ENCODE measurements at regions not wholly inside any gene's neighbourhood (a gene's known extent, or its start where the extent isn't known, plus 50 kb on each side); places are given as distances from the start of the nearest gene placed in this dataset.

DNA sequence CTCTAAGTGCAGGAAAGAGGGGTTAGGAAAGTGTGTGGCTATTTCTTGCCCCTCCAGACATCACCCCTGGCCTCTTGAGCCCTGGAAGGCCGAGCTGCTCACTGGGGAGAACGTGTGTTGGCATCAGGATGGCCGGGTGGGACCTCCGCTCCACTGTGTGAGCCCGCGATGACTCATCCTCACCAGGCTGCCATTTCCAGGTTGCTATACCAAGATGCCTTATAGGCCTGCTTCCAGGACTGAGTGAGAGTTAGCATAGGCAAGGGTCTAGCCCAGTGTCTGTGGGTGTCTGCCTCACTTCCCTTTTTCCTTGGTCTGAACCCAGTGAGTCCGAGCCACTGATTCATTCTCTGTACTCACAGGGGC, 105.0 kb downstream of the MRPL14 start:
- TF ChIP-seq, protein P1, sequence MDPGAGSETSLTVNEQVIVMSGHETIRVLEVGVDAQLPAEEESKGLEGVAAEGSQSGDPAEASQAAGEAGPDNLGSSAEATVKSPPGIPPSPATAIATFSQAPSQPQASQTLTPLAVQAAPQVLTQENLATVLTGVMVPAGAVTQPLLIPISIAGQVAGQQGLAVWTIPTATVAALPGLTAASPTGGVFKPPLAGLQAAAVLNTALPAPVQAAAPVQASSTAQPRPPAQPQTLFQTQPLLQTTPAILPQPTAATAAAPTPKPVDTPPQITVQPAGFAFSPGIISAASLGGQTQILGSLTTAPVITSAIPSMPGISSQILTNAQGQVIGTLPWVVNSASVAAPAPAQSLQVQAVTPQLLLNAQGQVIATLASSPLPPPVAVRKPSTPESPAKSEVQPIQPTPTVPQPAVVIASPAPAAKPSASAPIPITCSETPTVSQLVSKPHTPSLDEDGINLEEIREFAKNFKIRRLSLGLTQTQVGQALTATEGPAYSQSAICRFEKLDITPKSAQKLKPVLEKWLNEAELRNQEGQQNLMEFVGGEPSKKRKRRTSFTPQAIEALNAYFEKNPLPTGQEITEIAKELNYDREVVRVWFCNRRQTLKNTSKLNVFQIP (CRISPR knock-in tag; IDR thresholded peaks at IDR 0.05; ENCODE audit: borderline replicate concordance, low read depth) = no peak
- TF ChIP-seq RARB (CRISPR knock-in tag; IDR thresholded peaks at IDR 0.05) = no peak
- TF ChIP-seq ZFP3 (CRISPR knock-in tag; IDR thresholded peaks at IDR 0.05) = no peak
- TF ChIP-seq GLIS3 (CRISPR knock-in tag; IDR thresholded peaks at IDR 0.05) = no peak
- no peak for TF ChIP-seq ISL1 (CRISPR knock-in tag; IDR thresholded peaks at IDR 0.05)
- TF ChIP-seq, protein P2, sequence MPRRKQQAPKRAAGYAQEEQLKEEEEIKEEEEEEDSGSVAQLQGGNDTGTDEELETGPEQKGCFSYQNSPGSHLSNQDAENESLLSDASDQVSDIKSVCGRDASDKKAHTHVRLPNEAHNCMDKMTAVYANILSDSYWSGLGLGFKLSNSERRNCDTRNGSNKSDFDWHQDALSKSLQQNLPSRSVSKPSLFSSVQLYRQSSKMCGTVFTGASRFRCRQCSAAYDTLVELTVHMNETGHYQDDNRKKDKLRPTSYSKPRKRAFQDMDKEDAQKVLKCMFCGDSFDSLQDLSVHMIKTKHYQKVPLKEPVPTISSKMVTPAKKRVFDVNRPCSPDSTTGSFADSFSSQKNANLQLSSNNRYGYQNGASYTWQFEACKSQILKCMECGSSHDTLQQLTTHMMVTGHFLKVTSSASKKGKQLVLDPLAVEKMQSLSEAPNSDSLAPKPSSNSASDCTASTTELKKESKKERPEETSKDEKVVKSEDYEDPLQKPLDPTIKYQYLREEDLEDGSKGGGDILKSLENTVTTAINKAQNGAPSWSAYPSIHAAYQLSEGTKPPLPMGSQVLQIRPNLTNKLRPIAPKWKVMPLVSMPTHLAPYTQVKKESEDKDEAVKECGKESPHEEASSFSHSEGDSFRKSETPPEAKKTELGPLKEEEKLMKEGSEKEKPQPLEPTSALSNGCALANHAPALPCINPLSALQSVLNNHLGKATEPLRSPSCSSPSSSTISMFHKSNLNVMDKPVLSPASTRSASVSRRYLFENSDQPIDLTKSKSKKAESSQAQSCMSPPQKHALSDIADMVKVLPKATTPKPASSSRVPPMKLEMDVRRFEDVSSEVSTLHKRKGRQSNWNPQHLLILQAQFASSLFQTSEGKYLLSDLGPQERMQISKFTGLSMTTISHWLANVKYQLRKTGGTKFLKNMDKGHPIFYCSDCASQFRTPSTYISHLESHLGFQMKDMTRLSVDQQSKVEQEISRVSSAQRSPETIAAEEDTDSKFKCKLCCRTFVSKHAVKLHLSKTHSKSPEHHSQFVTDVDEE (CRISPR knock-in tag; IDR thresholded peaks at IDR 0.05) = no peak
- TF ChIP-seq, protein P3, sequence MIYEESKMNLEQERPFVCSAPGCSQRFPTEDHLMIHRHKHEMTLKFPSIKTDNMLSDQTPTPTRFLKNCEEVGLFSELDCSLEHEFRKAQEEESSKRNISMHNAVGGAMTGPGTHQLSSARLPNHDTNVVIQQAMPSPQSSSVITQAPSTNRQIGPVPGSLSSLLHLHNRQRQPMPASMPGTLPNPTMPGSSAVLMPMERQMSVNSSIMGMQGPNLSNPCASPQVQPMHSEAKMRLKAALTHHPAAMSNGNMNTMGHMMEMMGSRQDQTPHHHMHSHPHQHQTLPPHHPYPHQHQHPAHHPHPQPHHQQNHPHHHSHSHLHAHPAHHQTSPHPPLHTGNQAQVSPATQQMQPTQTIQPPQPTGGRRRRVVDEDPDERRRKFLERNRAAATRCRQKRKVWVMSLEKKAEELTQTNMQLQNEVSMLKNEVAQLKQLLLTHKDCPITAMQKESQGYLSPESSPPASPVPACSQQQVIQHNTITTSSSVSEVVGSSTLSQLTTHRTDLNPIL (CRISPR knock-in tag; IDR thresholded peaks at IDR 0.05; ENCODE audit: low read depth) = no peak
- no peak for TF ChIP-seq ZNF565 (CRISPR knock-in tag; conservative IDR thresholded peaks at IDR 0.05; ENCODE audit: low read depth)
- no peak for TF ChIP-seq TOX (CRISPR knock-in tag; IDR thresholded peaks at IDR 0.05; ENCODE audit: borderline replicate concordance)
- TF ChIP-seq, protein P4, sequence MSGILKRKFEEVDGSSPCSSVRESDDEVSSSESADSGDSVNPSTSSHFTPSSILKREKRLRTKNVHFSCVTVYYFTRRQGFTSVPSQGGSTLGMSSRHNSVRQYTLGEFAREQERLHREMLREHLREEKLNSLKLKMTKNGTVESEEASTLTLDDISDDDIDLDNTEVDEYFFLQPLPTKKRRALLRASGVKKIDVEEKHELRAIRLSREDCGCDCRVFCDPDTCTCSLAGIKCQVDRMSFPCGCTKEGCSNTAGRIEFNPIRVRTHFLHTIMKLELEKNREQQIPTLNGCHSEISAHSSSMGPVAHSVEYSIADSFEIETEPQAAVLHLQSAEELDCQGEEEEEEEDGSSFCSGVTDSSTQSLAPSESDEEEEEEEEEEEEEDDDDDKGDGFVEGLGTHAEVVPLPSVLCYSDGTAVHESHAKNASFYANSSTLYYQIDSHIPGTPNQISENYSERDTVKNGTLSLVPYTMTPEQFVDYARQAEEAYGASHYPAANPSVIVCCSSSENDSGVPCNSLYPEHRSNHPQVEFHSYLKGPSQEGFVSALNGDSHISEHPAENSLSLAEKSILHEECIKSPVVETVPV (CRISPR knock-in tag; IDR thresholded peaks at IDR 0.05) = no peak
- no peak for TF ChIP-seq ZFP30 (CRISPR knock-in tag; IDR thresholded peaks at IDR 0.05)
- no peak for TF ChIP-seq TCF4 (CRISPR knock-in tag; IDR thresholded peaks at IDR 0.05; ENCODE audit: borderline replicate concordance)
- TF ChIP-seq OSR1 (CRISPR knock-in tag; IDR thresholded peaks at IDR 0.05) = no peak
- no peak for TF ChIP-seq BACH2 (CRISPR knock-in tag; IDR thresholded peaks at IDR 0.05; ENCODE audit: borderline replicate concordance)
- TF ChIP-seq, protein P5, sequence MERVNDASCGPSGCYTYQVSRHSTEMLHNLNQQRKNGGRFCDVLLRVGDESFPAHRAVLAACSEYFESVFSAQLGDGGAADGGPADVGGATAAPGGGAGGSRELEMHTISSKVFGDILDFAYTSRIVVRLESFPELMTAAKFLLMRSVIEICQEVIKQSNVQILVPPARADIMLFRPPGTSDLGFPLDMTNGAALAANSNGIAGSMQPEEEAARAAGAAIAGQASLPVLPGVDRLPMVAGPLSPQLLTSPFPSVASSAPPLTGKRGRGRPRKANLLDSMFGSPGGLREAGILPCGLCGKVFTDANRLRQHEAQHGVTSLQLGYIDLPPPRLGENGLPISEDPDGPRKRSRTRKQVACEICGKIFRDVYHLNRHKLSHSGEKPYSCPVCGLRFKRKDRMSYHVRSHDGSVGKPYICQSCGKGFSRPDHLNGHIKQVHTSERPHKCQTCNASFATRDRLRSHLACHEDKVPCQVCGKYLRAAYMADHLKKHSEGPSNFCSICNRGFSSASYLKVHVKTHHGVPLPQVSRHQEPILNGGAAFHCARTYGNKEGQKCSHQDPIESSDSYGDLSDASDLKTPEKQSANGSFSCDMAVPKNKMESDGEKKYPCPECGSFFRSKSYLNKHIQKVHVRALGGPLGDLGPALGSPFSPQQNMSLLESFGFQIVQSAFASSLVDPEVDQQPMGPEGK (CRISPR knock-in tag; IDR thresholded peaks at IDR 0.05; ENCODE audit: borderline replicate concordance) = no peak
- TF ChIP-seq CSDC2 (CRISPR knock-in tag; IDR thresholded peaks at IDR 0.05) = no peak
- ATAC-seq = peak; percentile 76

DNA sequence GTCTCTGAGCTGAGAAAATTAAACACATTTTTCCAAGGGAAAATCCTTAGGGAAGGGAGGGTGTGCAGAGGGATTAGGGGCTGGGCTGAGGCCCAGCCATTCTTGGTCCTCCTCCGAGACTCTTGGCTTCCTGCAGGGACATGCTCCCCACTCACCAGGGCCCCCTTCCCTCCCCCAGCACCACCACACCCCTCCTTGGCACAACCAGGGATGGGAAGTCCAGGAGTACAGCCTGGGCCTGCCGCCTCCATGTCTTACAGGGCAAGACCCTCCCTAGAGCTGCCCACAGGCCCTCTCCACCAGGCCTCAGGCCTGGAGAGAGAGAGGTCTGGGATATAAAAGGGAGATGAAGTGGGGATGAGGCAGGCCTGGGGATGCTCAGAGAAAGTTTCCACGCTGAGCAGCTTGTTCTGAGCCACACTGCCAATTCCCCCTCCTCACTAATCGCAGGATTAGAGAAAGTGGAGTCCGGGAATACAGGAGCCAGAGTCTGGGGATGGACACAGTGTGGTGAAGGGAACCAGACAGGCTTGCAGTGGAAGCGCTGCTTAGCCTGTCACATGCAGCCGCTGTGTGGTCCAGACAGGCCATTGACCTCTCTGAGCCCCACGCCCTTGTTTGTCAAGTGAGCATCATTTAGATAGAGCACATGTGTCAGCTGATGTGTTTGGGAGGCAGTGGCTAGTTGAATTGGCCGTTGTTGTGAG, 105.5 kb downstream of the MRPL14 start:
- TF ChIP-seq CSDC2 (CRISPR knock-in tag; IDR thresholded peaks at IDR 0.05) (no peak), ZNF8 (CRISPR knock-in tag; IDR thresholded peaks at IDR 0.05) (no peak), ZFP30 (CRISPR knock-in tag; IDR thresholded peaks at IDR 0.05) (no peak), ZC3H10 (CRISPR knock-in tag; IDR thresholded peaks at IDR 0.05) (no peak), ISL1 (CRISPR knock-in tag; IDR thresholded peaks at IDR 0.05) (no peak), GLIS3 (CRISPR knock-in tag; IDR thresholded peaks at IDR 0.05) (no peak), BACH2 (CRISPR knock-in tag; IDR thresholded peaks at IDR 0.05; ENCODE audit: borderline replicate concordance) (no peak), OSR1 (CRISPR knock-in tag; IDR thresholded peaks at IDR 0.05) (no peak), ESRRG (CRISPR knock-in tag; IDR thresholded peaks at IDR 0.05) (no peak), ZFP3 (CRISPR knock-in tag; IDR thresholded peaks at IDR 0.05) (no peak), ZNF70 (CRISPR knock-in tag; IDR thresholded peaks at IDR 0.05) (no peak), ARNTL (CRISPR knock-in tag; IDR thresholded peaks at IDR 0.05; ENCODE audit: borderline replicate concordance, low read depth) (no peak)
- TF ChIP-seq, protein P2 (CRISPR knock-in tag; IDR thresholded peaks at IDR 0.05) = no peak
- TF ChIP-seq, protein P1 (CRISPR knock-in tag; IDR thresholded peaks at IDR 0.05; ENCODE audit: borderline replicate concordance, low read depth) = no peak
- TF ChIP-seq, protein P3 (CRISPR knock-in tag; IDR thresholded peaks at IDR 0.05; ENCODE audit: low read depth) = no peak
- ATAC-seq = no peak
